SK-N-SH (cell line): ENCODE measurements at regions not wholly inside any gene's neighbourhood (a gene's known extent, or its start where the extent isn't known, plus 50 kb on each side); places are given as distances from the start of the nearest gene placed in this dataset.

Experiments used
- CTCF ChIP-seq: fragments of 200-600 bp; sonication (generic); IDR thresholded peaks from 2 replicates; pipeline ENCODE4 v1.6.1; 2017; ENCODE audit warnings: antibody characterized with exemption, mild to moderate bottlenecking, moderate library complexity
- ELF1 ChIP-seq: IDR thresholded peaks from 2 replicates; pipeline ENCODE4 v1.4.0; 2012
- EP300 ChIP-seq, 2 experiments: IDR thresholded peaks; 2 replicates each; pipeline versions ENCODE4 v1.4.0 to v1.6.1; 2012; ENCODE audit warnings: borderline replicate concordance in 1 of 2, low read depth in 1 of 2, low read length in 1 of 2
- EZH2phosphoT487 ChIP-seq: fragments of 200-600 bp; sonication (generic); IDR thresholded peaks from 2 replicates; pipeline ENCODE4 v1.6.1; 2017; ENCODE audit warnings: low read depth, mixed run types, mild to moderate bottlenecking, antibody characterized with exemption, moderate library complexity, borderline replicate concordance
- FOXJ3 ChIP-seq: sonication (generic); formaldehyde crosslinking; IDR thresholded peaks from 2 replicates; pipeline ENCODE4 v1.5.1; 2020; ENCODE audit warnings: mild to moderate bottlenecking, missing genetic modification reagents
- NFIC ChIP-seq: IDR thresholded peaks from 2 replicates; pipeline ENCODE4 v1.4.0; 2012; ENCODE audit warnings: borderline replicate concordance
- POLR2AphosphoS5 ChIP-seq: IDR thresholded peaks from 2 replicates; pipeline ENCODE4 v1.6.1; 2012; ENCODE audit warnings: low read depth, low read length
- REST ChIP-seq: IDR thresholded peaks from 2 replicates; pipeline ENCODE4 v1.6.1; 2012; ENCODE audit warnings: mild to moderate bottlenecking, low read depth, low read length, moderate library complexity
- RFX5 ChIP-seq: IDR thresholded peaks from 2 replicates; pipeline ENCODE4 v1.6.1; 2012; ENCODE audit warnings: mild to moderate bottlenecking, improper control_type of control experiment, low read length
- RXRA ChIP-seq: IDR thresholded peaks from 2 replicates; pipeline ENCODE4 v1.4.0; 2012; ENCODE audit warnings: low read depth, mild to moderate bottlenecking, borderline replicate concordance
- TEAD4 ChIP-seq: IDR thresholded peaks from 2 replicates; pipeline ENCODE4 v1.4.0; 2012; ENCODE audit warnings: mild to moderate bottlenecking, borderline replicate concordance; ENCODE audit not compliant: insufficient read depth

GRCh38 chr7:80347173-80347572, 164.7 kb downstream of the GNAT3 start:
- TF ChIP-seq CTCF (no peak), NFIC (no peak), EP300 (IDR thresholded peaks at IDR 0.05; ENCODE audit: borderline replicate concordance in 1 of 2, low read depth in 1 of 2, low read length in 1 of 2) (no peak), FOXJ3 (CRISPR knock-in tag) (no peak), POLR2AphosphoS5 (no peak), EZH2phosphoT487 (no peak), REST (no peak), RFX5 (no peak), RXRA (no peak), ELF1 (no peak), TEAD4 (no peak)
